GM21717 (cell line): ENCODE measurements at regions not wholly inside any gene's neighbourhood (a gene's known extent, or its start where the extent isn't known, plus 50 kb on each side); places are given as distances from the start of the nearest gene placed in this dataset.
"Not testable (repeated sequence)": the region's sequence is repeated elsewhere in the genome, so short reads cannot be mapped to it uniquely, and the experiment has no call there.

Source experiments
- ATAC-seq: cut with Tn5 transposase; IDR thresholded peaks from one replicate; pipeline ENCODE4 v1.9.1; 2021; ENCODE audit warnings: mild to moderate bottlenecking, moderate library complexity; ENCODE audit not compliant: unreplicated experiment

DNA sequence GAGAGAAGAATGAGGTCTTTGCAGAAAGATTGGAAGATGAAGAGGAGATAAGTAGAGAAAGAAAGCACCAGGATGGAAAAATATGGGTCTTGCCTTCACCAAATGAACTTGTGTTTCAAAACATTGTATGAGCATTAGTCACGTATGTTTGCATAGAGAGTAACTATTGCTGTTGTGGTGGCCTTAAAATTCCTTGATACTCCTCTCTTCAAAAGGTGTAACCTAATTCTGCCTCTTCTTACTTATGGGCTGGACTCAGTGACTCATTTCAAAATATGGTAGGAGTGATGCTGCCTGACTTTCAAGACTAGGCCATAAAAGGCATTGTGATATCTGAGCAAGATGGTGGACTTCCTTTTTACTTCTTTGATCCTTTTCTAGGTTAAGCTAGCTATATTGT lies 228.7 kb upstream of the ZNF385D start:
- ATAC-seq = no peak

- no peak for ATAC-seq
These were observed 238.5 kb upstream of the ZNF385D start for GRCh38 chr3:21989341-21990042.

DNA sequence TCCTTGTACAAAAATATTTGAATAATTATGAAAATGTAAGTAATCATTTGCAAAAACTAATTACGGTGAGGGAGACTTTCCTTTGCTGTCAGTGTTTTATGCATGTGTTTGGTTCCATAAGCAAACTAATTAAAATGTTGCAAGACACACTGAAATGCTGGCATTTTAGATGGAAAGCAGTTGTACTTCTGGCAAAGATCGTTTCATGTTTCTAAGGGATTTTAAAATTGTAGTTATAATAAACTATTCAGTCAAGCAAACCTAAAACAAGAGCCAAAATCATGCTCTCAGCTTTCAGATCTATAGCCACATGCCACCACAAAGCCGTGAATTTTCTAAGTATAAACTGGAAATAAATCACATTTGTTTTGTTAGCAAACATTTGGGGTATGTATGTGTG lies 240.1 kb upstream of the ZNF385D start:
- ATAC-seq = no peak

DNA sequence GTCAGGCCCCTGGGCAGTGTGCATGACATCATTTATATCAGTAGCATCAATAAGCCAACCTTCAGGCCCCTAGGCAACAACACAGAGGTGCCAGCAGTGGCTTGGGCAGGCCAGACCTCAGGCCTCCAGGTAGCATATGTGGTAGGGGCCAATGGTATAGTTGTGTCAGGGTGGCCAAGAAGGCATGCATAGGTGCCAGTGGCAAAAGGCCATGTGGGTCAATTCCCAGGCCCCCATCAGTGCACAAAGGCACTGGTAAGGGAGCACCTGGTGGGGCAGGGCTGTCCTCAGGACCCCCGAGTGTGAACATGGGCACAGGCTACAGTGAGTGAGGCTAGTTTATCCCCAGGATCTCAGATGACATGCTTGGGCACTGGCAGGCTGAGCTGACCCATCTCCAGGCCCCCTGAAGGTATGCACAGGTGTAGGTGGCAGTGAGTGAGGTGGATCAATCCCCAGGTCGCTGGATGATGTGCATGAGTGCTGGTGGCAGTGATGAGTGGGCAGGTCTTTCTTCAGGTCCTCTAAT lies 244.1 kb upstream of the ZNF385D start:
- no peak for ATAC-seq

- ATAC-seq = no peak
These were observed 256.4 kb upstream of the ZNF385D start for GRCh38 chr3:22007368-22007767.

DNA sequence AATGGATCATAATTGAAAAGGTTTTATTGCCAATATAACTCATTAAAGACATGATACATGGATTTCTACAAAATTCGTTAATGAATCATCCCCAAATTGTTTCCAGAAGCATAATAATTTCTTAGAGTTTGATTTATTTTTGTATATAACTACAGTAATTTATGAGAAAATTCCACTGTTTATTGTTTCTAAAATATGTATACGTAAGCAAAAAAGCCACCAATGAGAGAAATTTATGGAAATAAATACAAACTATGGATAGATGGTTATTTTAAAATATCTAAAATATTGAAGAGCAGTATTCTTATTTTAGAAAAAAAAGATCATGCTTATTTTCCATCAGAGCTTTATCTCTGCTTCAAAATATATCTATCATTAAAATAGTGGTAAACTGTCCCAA lies 260.0 kb upstream of the ZNF385D start:
- no peak for ATAC-seq

DNA sequence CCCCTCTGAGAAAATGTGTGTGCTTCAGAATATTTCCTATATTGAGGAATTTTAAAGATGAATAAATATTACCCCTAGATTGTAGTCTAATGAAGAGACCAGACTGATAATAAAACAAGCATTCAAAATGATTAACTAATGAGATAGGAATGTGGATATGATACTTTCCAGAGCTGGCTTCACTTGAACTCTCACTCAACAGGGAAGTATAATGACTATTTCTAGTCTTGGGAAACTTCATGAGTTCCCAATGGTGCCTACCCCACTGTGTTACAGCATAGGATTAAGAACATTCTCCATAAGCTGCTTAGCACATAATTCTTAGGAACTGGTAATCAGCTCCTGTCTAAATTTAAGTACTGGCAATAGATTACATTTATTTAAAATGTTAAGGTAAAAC lies 261.5 kb upstream of the ZNF385D start:
- no peak for ATAC-seq

GRCh38 chr3:22013641-22014040 lies 262.6 kb upstream of the ZNF385D start:
- ATAC-seq = no peak

GRCh38 chr3:22016197-22016596 lies 265.2 kb upstream of the ZNF385D start:
- ATAC-seq = no peak

DNA sequence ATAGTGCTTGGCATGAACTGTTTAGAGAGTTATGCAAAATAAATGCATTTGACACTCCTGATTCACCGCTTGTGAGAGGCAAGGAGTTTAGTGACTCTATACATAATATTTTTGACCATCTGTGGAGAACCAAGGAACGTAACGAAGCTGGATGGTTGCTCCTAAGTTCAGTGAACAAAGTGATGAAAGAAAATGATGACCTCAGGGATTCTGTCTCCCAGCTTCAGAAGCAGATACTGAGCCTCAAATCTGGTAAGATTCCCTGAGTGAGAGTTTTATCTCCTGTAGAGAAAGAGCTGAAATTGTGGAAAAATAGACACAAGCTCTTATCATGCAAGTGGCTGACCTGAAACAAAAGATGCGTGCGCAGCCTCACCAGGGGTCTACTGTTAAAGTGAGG lies 273.6 kb upstream of the ZNF385D start:
- not testable (repeated sequence) for ATAC-seq

DNA sequence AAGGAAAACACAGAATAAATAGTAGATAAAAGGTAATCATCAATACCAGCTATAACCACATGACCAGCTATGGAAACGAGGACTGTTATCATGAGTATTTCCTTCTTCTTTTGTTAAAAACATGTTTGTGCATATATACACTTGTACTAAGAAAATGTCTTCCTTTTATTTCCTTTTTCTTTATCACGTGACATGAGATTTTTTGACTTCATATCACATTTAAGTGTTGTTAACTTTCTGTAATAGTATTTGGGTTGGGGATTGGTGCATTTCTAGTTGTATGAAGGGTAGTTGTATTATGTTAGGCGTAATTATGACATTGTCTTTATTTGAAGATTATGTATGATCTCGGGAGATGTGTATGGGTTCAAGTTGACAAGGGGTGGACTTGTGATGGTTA lies 278.5 kb upstream of the ZNF385D start:
- no peak for ATAC-seq

DNA sequence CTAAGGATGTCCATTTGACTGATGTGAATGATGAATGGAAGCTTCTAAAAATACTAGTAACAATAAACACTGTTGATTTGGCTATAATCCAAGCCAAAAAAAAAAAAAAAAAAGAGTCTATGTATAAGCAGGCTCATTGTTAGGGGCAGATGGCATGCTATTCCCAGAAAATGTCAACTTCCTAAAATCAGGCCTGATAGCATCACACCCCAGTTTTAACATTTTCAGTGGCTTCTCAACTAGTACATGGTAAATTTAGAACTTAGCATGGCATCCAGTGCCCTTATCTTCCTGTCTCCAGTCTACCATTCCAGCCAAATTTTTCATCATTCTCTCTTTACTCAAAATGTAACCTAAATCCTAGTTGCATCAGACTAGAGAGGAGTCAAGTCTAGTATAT lies 288.2 kb upstream of the ZNF385D start:
- no peak for ATAC-seq

GRCh38 chr3:22040150-22040549 lies 289.1 kb upstream of the ZNF385D start:
- no peak for ATAC-seq

DNA sequence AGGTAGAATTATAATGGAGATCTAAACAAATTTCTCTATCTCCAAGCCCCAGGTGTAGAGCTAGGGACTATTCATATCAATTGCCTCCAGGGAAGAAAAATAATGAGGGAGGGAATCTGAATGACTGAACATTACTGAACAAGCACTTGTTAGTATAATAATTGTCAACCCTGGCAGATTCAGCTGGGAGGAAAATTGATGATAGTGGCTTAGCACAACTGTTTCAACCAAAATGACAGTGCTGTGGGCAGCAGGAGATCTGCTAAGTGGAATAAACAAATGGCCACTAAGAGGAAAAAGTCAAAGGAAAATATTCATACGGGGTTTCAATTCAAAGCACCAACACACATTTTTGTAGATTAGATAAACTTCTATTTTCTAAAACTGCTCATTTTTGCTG lies 294.9 kb upstream of the ZNF385D start:
- no peak for ATAC-seq

DNA sequence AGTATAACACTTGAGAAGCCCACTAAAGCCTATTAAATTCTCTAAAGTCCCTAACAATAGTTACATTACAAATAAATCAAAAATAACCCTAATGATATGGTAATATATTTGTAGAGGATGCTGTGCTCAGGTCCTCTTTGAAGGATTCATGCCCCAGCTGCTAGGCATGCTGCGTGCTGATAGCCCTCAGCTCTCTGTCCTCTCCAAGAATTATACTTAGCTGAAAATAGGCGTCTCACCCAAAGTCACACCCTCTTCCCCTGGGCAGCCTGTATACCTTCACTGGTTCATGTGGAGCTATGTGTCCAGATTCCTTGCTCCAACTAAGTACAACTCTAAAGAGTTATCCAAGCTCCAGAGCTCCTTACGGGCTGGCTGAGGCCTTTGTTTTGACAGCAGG lies 312.5 kb upstream of the ZNF385D start:
- no peak for ATAC-seq

DNA sequence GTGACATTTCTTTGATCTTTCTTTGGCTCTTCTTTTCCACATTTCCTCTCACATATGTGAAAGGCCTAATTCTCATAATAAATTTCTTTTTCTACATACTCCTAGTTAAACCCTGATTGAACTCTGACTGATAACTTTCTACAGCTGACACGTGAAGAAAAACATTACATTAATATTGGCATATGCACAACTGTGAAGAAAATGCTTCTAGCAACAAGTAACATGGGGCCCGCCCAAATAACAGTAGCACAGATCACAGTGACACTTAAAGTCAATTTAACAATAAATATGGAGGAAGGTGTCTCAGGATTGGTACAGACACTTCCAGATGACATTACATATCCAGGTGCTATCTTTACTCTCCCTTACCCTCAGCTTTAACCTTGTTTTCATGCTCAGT lies 317.6 kb upstream of the ZNF385D start:
- ATAC-seq = no peak

DNA sequence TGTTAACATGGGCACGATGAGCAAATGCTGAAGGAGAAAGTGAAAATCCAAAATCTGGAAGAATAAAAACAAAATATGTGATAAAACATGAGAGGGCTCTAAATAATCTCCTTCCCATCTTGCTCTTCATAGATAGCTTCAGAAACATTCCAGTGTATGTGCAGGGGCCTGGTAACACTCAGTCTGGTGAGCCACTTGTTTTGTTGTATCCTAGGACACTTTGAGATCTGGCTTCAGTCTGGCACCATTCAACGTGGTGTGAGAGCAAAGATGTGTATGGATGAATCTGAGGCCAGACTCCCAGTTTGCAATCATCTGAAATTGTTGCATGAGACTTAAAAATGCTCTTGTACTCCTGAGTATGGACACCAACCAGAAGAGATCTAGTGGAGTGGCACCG lies 337.2 kb upstream of the ZNF385D start:
- no peak for ATAC-seq

DNA sequence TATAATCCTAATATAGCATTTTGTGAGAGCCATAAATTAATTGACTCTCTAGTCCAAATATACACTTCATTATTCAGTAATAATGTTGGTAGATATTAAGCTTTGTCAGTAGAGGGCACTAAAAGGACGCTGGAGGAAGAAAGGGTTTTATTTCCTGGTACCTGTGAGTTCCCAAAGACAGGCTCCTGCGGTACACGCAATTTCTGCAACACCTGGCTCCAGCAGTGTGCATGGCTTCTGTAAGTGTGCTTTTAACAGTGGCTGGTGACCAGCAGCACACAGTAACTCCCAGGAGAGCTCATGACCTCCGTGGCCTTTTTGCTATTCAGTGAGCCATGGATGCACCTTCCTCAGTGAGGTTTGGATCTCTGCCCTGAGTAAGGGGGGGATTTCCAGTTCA lies 338.3 kb upstream of the ZNF385D start:
- peak; percentile 88 for ATAC-seq

DNA sequence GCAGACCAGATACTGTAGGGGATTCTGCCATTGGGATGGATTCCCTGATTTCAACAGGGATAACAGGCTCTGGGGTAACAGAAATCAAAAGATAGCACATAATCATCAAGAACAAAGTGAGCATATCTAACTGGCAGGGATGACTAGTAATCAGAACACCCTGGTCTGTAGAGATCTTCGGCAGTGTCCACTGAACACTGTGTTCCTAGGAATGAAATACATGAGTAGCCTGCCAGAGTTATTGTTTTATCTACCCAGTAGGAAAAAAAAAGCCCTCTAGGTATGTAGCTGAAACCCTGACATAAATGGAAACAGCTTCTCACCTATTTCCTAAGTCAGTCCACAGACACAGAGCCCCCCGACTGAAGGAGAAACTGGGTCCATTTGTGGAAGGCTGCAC lies 340.3 kb upstream of the ZNF385D start:
- no peak for ATAC-seq

DNA sequence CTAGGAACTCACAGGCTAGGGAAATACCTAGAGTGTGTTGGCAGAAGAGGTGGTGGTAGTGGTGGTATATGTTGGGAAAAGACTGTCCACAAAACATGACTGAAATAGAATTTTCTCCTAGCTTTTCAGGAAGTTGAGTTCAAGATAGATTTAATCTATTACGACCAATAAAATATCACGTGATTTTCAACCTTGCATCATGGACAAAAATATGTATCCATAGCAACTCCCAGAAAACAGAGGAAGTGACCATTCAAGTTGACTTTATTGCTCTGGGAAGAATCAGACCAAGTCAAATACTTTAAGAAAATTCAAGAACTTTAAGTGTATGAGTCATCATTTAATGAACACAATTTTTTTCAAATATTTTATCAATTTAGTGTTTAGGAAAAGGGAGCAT lies 347.0 kb upstream of the ZNF385D start:
- no peak for ATAC-seq

DNA sequence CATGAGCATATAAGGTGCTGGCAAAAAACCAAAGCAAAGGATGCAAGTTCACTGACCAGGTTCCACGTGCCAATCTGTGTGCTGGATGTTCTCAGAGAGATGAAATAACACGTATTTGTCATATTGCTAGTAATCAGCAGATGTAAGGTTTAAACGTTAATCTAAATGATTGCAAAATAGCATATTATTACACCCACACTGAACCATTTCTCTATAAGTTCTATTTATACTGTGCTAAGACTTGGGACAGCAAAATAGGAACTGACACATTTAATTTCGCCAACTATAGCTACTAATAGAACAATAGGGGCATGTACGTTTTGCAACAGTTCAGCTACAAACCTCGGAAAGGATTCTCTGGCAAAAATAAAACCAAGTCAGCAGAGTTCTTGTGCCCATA lies 350.3 kb upstream of the ZNF385D start:
- ATAC-seq = no peak

DNA sequence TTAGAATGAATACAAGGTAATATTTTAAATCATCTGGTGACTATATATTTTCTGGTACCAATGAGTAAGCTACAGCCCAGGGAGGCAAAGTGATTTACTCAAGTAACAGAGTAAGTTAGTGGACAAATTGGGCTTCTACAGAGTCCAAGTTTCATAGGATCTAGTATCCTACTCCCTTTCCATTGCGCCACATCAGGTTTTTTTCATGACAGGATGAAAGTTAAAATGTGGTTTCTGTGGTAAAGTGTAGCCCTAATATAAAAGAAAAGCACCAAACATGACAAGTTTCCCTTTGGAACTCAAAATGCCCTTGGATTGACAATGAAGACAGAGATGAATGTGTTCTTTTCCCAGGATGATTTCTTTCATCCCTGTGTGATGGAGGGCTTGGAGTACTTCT lies 350.8 kb upstream of the ZNF385D start:
- no peak for ATAC-seq

- ATAC-seq = no peak
These were observed 352.4 kb upstream of the ZNF385D start for GRCh38 chr3:22103423-22103822.
